ENCODE measurements at regions not wholly inside any gene's neighbourhood (a gene's known extent, or its start where the extent isn't known, plus 50 kb on each side); places are given as distances from the start of the nearest gene placed in this dataset.

- no peak for DNase-seq (ENCODE audit: low spot score)
- Mint-ChIP-seq H3K27me3 (ENCODE audit: low read depth) (no peaks in the 10 kb centered on the region), H3K27ac (ENCODE audit: unreplicated experiment) (no peak overlapping the region), H3K9me3 (ENCODE audit: low read depth) (peaks cover 3% of the 10 kb centered on the region), H3K4me3 (ENCODE audit: unreplicated experiment) (no peak overlapping the region), H3K4me1 (ENCODE audit: low read depth) (no peaks in the 10 kb centered on the region), H3K36me3 (ENCODE audit: low read depth) (no peaks in the 10 kb centered on the region)
- TF ChIP-seq CTCF (IDR thresholded peaks at IDR 0.05): no peak
Observed at GRCh38 chrX:124994404-124994803, 325.3 kb upstream of the TEX13C start.

DNA sequence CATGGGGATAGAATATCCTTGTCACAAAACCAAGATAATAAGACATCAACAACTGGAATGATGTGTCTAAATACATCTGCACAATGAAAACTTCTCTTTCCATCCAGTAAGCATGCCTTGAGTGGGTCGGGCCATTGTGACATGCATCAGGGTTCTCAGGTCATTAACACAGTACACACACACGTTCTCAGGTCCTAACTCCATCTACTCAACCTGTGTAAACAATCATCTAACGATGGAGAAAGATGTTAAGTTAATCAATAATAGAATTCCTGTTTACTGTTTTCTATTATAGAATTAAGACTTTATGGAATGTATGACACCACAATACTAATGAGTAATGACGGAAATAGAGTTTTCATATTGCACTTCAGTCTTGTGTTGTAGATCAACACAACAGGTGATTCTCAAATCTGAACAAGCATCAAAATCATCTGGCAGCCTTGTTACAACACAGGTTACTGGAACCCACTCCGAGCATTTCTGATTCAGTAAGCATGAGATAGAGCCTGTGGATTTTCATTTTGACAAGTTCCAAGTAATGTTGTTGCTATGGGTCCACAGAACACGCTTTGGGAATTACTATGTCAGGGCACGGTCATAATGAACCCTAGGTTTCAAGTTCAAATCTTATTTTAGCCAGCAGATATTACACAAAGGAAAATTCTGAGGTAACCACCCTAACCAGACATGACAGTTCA lies 315.8 kb upstream of the TEX13C start:
- no peak overlapping the region for H3K4me3 Mint-ChIP-seq (ENCODE audit: unreplicated experiment)
- H3K36me3 Mint-ChIP-seq (ENCODE audit: low read depth): no peaks in the 10 kb centered on the region
- DNase-seq (ENCODE audit: low spot score): no peak
- H3K4me1 Mint-ChIP-seq (ENCODE audit: low read depth): no peaks in the 10 kb centered on the region
- H3K9me3 Mint-ChIP-seq (ENCODE audit: low read depth): peaks cover 17% of the 10 kb centered on the region
- TF ChIP-seq CTCF (IDR thresholded peaks at IDR 0.05): no peak
- H3K27ac Mint-ChIP-seq (ENCODE audit: unreplicated experiment): no peak overlapping the region
- no peaks in the 10 kb centered on the region for H3K27me3 Mint-ChIP-seq (ENCODE audit: low read depth)

- Mint-ChIP-seq H3K4me3 (ENCODE audit: unreplicated experiment) (no peak overlapping the region), H3K27me3 (ENCODE audit: low read depth) (no peaks in the 10 kb centered on the region), H3K27ac (ENCODE audit: unreplicated experiment) (no peak overlapping the region), H3K4me1 (ENCODE audit: low read depth) (no peaks in the 10 kb centered on the region), H3K9me3 (ENCODE audit: low read depth) (peaks cover 17% of the 10 kb centered on the region), H3K36me3 (ENCODE audit: low read depth) (no peaks in the 10 kb centered on the region)
- no peak for TF ChIP-seq CTCF (IDR thresholded peaks at IDR 0.05)
- DNase-seq (ENCODE audit: low spot score): no peak
Observed at GRCh38 chrX:125004799-125005198, 314.9 kb upstream of the TEX13C start.

GRCh38 chrX:125005863-125006262 lies 313.8 kb upstream of the TEX13C start:
- H3K27ac Mint-ChIP-seq (ENCODE audit: unreplicated experiment): no peak overlapping the region
- no peaks in the 10 kb centered on the region for H3K36me3 Mint-ChIP-seq (ENCODE audit: low read depth)
- TF ChIP-seq CTCF (IDR thresholded peaks at IDR 0.05): no peak
- H3K4me1 Mint-ChIP-seq (ENCODE audit: low read depth): no peaks in the 10 kb centered on the region
- no peaks in the 10 kb centered on the region for H3K27me3 Mint-ChIP-seq (ENCODE audit: low read depth)
- H3K4me3 Mint-ChIP-seq (ENCODE audit: unreplicated experiment): no peak overlapping the region
- no peak for DNase-seq (ENCODE audit: low spot score)
- H3K9me3 Mint-ChIP-seq (ENCODE audit: low read depth): peaks cover 25% of the 10 kb centered on the region

GRCh38 chrX:125006704-125007103 lies 313.0 kb upstream of the TEX13C start:
- Mint-ChIP-seq H3K4me3 (ENCODE audit: unreplicated experiment) (no peak overlapping the region), H3K27me3 (ENCODE audit: low read depth) (no peaks in the 10 kb centered on the region), H3K36me3 (ENCODE audit: low read depth) (no peaks in the 10 kb centered on the region), H3K27ac (ENCODE audit: unreplicated experiment) (no peak overlapping the region), H3K4me1 (ENCODE audit: low read depth) (no peaks in the 10 kb centered on the region), H3K9me3 (ENCODE audit: low read depth) (peaks cover 29% of the 10 kb centered on the region)
- no peak for TF ChIP-seq CTCF (IDR thresholded peaks at IDR 0.05)
- no peak for DNase-seq (ENCODE audit: low spot score)
